ENCODE measurements at regions not wholly inside any gene's neighbourhood (a gene's known extent, or its start where the extent isn't known, plus 50 kb on each side); places are given as distances from the start of the nearest gene placed in this dataset.

DNA sequence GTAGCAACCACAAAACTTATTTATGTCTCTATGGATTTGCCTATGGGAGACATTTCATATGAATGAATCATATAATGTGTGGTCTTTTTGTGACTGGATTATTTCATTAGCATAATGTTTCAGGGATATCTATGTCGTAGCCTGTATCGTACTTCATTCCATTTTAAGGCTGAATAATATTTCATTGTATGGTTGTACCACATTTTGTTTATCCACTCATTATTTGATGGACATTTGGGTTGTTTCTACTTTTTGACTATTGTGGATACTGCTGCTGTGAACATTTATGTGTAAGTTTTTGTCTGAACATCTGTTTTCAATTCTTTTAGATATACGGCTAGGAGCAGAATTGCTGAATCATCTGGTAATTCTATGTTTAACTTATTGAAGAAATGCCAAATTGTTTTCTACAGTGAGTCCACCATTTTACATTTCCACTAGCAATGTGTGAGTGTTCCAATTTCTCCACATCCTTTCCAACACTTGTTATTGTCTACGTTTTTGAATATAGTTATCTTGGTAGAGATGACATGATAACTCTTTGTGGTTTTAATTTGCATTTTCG lies 134.4 kb upstream of the DAZL start:
- Histone ChIP-seq H3K4me1 (ENCODE audit: control insufficient read depth, extremely low read depth, insufficient read depth, low read length) (no peaks in the 10 kb centered on the region), H3K9me1 (replicated peaks; ENCODE audit: control insufficient read depth, extremely low read depth, insufficient read depth, low read length) (no peaks in the 10 kb centered on the region), H4K20me1 (replicated peaks; ENCODE audit: control insufficient read depth, extremely low read depth, insufficient read depth, low read length) (no peaks in the 10 kb centered on the region), H3K4me2 (ENCODE audit: insufficient read depth, low read length) (no peak overlapping the region), H3K36me3 (ENCODE audit: control insufficient read depth in 2 of 2, extremely low read depth in 1 of 2, insufficient read depth in 2 of 2, low read length in 2 of 2) (no peaks in the 10 kb centered on the region), H2AFZ (ENCODE audit: low read depth, low read length) (no peak overlapping the region), H3K79me2 (ENCODE audit: control insufficient read depth, insufficient read depth, low read length) (no peaks in the 10 kb centered on the region), H3K9me3 (replicated peaks; ENCODE audit: control insufficient read depth, insufficient read depth, low read length) (no peaks in the 10 kb centered on the region), H3K4me3 (replicated peaks in 1 of 3; ENCODE audit: insufficient read depth in 1 of 3, low read depth in 1 of 3, low read length in 3 of 3) (no peak overlapping the region), H3K27me3 (ENCODE audit: control insufficient read depth in 2 of 2, insufficient read depth in 2 of 2, low read length in 2 of 2) (no peaks in the 10 kb centered on the region), H3K27ac (ENCODE audit: insufficient read depth, low read depth, low read length) (no peak overlapping the region), H3K9ac (replicated peaks; ENCODE audit: extremely low read depth, insufficient read depth, low read length) (no peak overlapping the region)
- BruUV-seq (replicated peaks) = no TSS peak
- FAIRE-seq = no peak
- intact Hi-C loops (cut with micrococcal nuclease) = no loop called here
- DNase-seq (ENCODE audit: low read depth, low spot score) = no peak
- dilution Hi-C loops (cut with MboI; ENCODE audit: extremely low pct_ligation_motif_present, low sequenced_read_pairs) = no loop called here
- POLR2A ChIA-PET = no interaction called here
- TF ChIP-seq JUN (IDR thresholded peaks at IDR 0.05; ENCODE audit: borderline replicate concordance, insufficient read depth, insufficient read length, low read depth) = no peak
- no peak for TF ChIP-seq GATA2 (IDR thresholded peaks at IDR 0.05; ENCODE audit: insufficient read depth, insufficient read length, low read depth, low read length)
- TF ChIP-seq POLR2A (IDR thresholded peaks at IDR 0.05; ENCODE audit: low read depth, low read length) = no peak
- no peak for TF ChIP-seq FOS (IDR thresholded peaks at IDR 0.05; ENCODE audit: borderline replicate concordance, insufficient read depth, low read length)
- TF ChIP-seq, protein P1, sequence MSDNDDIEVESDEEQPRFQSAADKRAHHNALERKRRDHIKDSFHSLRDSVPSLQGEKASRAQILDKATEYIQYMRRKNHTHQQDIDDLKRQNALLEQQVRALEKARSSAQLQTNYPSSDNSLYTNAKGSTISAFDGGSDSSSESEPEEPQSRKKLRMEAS (IDR thresholded peaks at IDR 0.05; ENCODE audit: insufficient read depth, insufficient read length) = no peak
- no peak for TF ChIP-seq EZH2 (IDR thresholded peaks at IDR 0.05; ENCODE audit: borderline replicate concordance, low read depth, low read length, severe bottlenecking)
- TF ChIP-seq, protein P2, sequence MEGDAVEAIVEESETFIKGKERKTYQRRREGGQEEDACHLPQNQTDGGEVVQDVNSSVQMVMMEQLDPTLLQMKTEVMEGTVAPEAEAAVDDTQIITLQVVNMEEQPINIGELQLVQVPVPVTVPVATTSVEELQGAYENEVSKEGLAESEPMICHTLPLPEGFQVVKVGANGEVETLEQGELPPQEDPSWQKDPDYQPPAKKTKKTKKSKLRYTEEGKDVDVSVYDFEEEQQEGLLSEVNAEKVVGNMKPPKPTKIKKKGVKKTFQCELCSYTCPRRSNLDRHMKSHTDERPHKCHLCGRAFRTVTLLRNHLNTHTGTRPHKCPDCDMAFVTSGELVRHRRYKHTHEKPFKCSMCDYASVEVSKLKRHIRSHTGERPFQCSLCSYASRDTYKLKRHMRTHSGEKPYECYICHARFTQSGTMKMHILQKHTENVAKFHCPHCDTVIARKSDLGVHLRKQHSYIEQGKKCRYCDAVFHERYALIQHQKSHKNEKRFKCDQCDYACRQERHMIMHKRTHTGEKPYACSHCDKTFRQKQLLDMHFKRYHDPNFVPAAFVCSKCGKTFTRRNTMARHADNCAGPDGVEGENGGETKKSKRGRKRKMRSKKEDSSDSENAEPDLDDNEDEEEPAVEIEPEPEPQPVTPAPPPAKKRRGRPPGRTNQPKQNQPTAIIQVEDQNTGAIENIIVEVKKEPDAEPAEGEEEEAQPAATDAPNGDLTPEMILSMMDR (IDR thresholded peaks at IDR 0.05; ENCODE audit: extremely low read depth in 1 of 2, insufficient read depth in 1 of 2, low read depth in 1 of 2, low read length in 2 of 2) = no peak
- TF ChIP-seq POLR2AphosphoS5 (IDR thresholded peaks at IDR 0.05; ENCODE audit: insufficient read depth, low read depth, low read length) = no peak
- no peak for TF ChIP-seq MYC (IDR thresholded peaks at IDR 0.05; ENCODE audit: low read depth, low read length)
- CTCF ChIA-PET = no interaction called here

Measured in endothelial cell of umbilical vein (primary cell).